ENCODE measurements at regions not wholly inside any gene's neighbourhood (a gene's known extent, or its start where the extent isn't known, plus 50 kb on each side); places are given as distances from the start of the nearest gene placed in this dataset.

DNA sequence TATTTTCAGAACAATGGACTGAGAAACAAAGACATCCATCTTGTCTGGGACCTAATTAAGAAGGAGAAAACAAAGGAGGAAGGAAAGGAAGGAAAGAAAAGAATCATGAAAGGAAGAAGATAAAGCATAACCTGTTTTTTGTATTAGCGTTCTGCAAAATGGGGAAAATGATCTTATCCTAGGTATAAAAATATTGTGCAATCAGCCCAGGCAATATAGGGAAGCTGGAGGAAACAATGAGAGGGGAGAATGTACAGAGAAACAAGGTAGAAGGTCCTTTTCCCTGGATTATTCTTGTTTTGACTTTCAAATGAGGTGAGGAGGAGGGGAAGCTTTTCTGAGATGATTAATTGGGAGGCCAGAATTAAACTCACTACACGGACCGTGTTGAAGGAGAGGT is 177.9 kb downstream of the COX7C start:
- H3K4me1 ChIP-seq (ENCODE audit: control insufficient read depth, extremely low read depth, insufficient read depth, low read length): no peaks in the 10 kb centered on the region
- FAIRE-seq (no peak), DNase-seq (ENCODE audit: low read depth, low spot score) (no peak)
- no peak overlapping the region for H3K4me3 ChIP-seq (replicated peaks in 1 of 3; ENCODE audit: insufficient read depth in 1 of 3, low read depth in 1 of 3, low read length in 3 of 3)
- H4K20me1 ChIP-seq (replicated peaks; ENCODE audit: control insufficient read depth, extremely low read depth, insufficient read depth, low read length): no peaks in the 10 kb centered on the region
- no peaks in the 10 kb centered on the region for H3K27me3 ChIP-seq (ENCODE audit: control insufficient read depth in 2 of 2, insufficient read depth in 2 of 2, low read length in 2 of 2)
- CTCF ChIA-PET: no interaction called here
- H3K36me3 ChIP-seq (ENCODE audit: control insufficient read depth in 2 of 2, extremely low read depth in 1 of 2, insufficient read depth in 2 of 2, low read length in 2 of 2): no peaks in the 10 kb centered on the region
- POLR2A ChIA-PET: no interaction called here
- no peak overlapping the region for H3K27ac ChIP-seq (ENCODE audit: insufficient read depth, low read depth, low read length)
- no peaks in the 10 kb centered on the region for H3K9me1 ChIP-seq (replicated peaks; ENCODE audit: control insufficient read depth, extremely low read depth, insufficient read depth, low read length)
- dilution Hi-C loops (cut with MboI; ENCODE audit: extremely low pct_ligation_motif_present, low sequenced_read_pairs): no loop called here
- H3K9ac ChIP-seq (replicated peaks; ENCODE audit: extremely low read depth, insufficient read depth, low read length): no peak overlapping the region
- TF ChIP-seq POLR2A (IDR thresholded peaks at IDR 0.05; ENCODE audit: low read depth, low read length): no peak
- TF ChIP-seq JUN (IDR thresholded peaks at IDR 0.05; ENCODE audit: borderline replicate concordance, insufficient read depth, insufficient read length, low read depth): no peak
- TF ChIP-seq MYC (IDR thresholded peaks at IDR 0.05; ENCODE audit: low read depth, low read length): no peak
- H3K9me3 ChIP-seq (replicated peaks; ENCODE audit: control insufficient read depth, insufficient read depth, low read length): no peaks in the 10 kb centered on the region
- no peak overlapping the region for H2AFZ ChIP-seq (ENCODE audit: low read depth, low read length)
- H3K79me2 ChIP-seq (ENCODE audit: control insufficient read depth, insufficient read depth, low read length): no peaks in the 10 kb centered on the region
- intact Hi-C loops (cut with micrococcal nuclease): no loop called here
- BruUV-seq (replicated peaks): no TSS peak
- H3K4me2 ChIP-seq (ENCODE audit: insufficient read depth, low read length): no peak overlapping the region

DNA sequence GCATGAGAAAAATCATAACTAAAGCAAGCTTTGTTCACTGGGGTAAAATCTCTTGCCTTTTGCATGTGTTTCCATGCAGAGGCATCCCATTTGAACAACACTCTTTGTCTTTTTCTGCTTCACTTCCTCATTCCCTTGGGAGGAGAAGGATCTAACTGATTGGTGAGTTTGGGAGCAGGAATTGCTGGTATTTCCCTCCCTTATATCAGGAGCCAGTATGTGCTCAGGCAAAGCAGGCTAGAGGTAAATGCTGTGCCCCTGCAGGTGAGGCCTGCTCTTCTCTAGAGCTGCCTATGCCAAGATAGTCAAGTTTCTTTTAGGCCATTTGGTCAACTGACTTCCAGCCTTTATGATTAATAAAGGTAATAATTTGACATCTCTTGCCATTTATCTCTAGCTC is 179.9 kb downstream of the COX7C start:
- intact Hi-C loops (cut with micrococcal nuclease): no loop called here

More for the DNA sequence above, 179.9 kb downstream of the COX7C start:
- Histone ChIP-seq H2AFZ (ENCODE audit: low read depth, low read length) (no peak overlapping the region), H3K9me3 (replicated peaks; ENCODE audit: control insufficient read depth, insufficient read depth, low read length) (no peaks in the 10 kb centered on the region), H3K4me2 (ENCODE audit: insufficient read depth, low read length) (no peak overlapping the region), H3K27me3 (ENCODE audit: control insufficient read depth in 2 of 2, insufficient read depth in 2 of 2, low read length in 2 of 2) (no peaks in the 10 kb centered on the region), H3K79me2 (ENCODE audit: control insufficient read depth, insufficient read depth, low read length) (no peaks in the 10 kb centered on the region), H3K36me3 (ENCODE audit: control insufficient read depth in 2 of 2, extremely low read depth in 1 of 2, insufficient read depth in 2 of 2, low read length in 2 of 2) (no peaks in the 10 kb centered on the region), H3K4me3 (replicated peaks in 1 of 3; ENCODE audit: insufficient read depth in 1 of 3, low read depth in 1 of 3, low read length in 3 of 3) (no peak overlapping the region), H3K4me1 (ENCODE audit: control insufficient read depth, extremely low read depth, insufficient read depth, low read length) (no peaks in the 10 kb centered on the region), H3K27ac (ENCODE audit: insufficient read depth, low read depth, low read length) (no peak overlapping the region), H4K20me1 (replicated peaks; ENCODE audit: control insufficient read depth, extremely low read depth, insufficient read depth, low read length) (no peaks in the 10 kb centered on the region), H3K9me1 (replicated peaks; ENCODE audit: control insufficient read depth, extremely low read depth, insufficient read depth, low read length) (no peaks in the 10 kb centered on the region), H3K9ac (replicated peaks; ENCODE audit: extremely low read depth, insufficient read depth, low read length) (no peak overlapping the region)
- no TSS peak for BruUV-seq (replicated peaks)
- no peak for TF ChIP-seq MYC (IDR thresholded peaks at IDR 0.05; ENCODE audit: low read depth, low read length)
- no peak for TF ChIP-seq JUN (IDR thresholded peaks at IDR 0.05; ENCODE audit: borderline replicate concordance, insufficient read depth, insufficient read length, low read depth)
- TF ChIP-seq POLR2A (IDR thresholded peaks at IDR 0.05; ENCODE audit: low read depth, low read length): no peak
- TF ChIP-seq FOS (IDR thresholded peaks at IDR 0.05; ENCODE audit: borderline replicate concordance, insufficient read depth, low read length): no peak
- no peak for TF ChIP-seq MAX (IDR thresholded peaks at IDR 0.05; ENCODE audit: insufficient read depth, insufficient read length)
- TF ChIP-seq GATA2 (IDR thresholded peaks at IDR 0.05; ENCODE audit: insufficient read depth, insufficient read length, low read depth, low read length): no peak
- no peak for TF ChIP-seq EZH2 (IDR thresholded peaks at IDR 0.05; ENCODE audit: borderline replicate concordance, low read depth, low read length, severe bottlenecking)
- TF ChIP-seq CTCF (IDR thresholded peaks at IDR 0.05; ENCODE audit: extremely low read depth in 1 of 2, insufficient read depth in 1 of 2, low read depth in 1 of 2, low read length in 2 of 2): no peak
- no peak for TF ChIP-seq POLR2AphosphoS5 (IDR thresholded peaks at IDR 0.05; ENCODE audit: insufficient read depth, low read depth, low read length)
- DNase-seq (ENCODE audit: low read depth, low spot score) (no peak), FAIRE-seq (no peak)
- ChIA-PET CTCF (no interaction called here), POLR2A (no interaction called here)
- dilution Hi-C loops (cut with MboI; ENCODE audit: extremely low pct_ligation_motif_present, low sequenced_read_pairs): no loop called here
